Fibroblast of lung (primary cell): ENCODE measurements at regions not wholly inside any gene's neighbourhood (a gene's known extent, or its start where the extent isn't known, plus 50 kb on each side); places are given as distances from the start of the nearest gene placed in this dataset.

Experiments used
- CTCF ChIP-seq, 2 donors: IDR thresholded peaks in 1 of 2; conservative IDR thresholded peaks in 1 of 2; 1 replicate in 1 of 2; 2 replicates in 1 of 2; pipeline ENCODE4 v1.5.1; 2011 to 2012; ENCODE audit warnings: low read length in 2 of 2, control low read depth in 1 of 2, inconsistent platforms in 1 of 2, low read depth in 1 of 2, mild to moderate bottlenecking in 1 of 2
- EZH2 ChIP-seq: IDR thresholded peaks from 2 replicates; pipeline ENCODE4 v1.5.1; 2012; ENCODE audit warnings: low read length, control low read depth, mild to moderate bottlenecking; ENCODE audit errors: missing control alignments

- TF ChIP-seq CTCF (conservative IDR thresholded peaks at IDR 0.05 in 1 of 2, IDR thresholded peaks at IDR 0.05 in 1 of 2; ENCODE audit: low read depth in 1 of 2, low read length in 2 of 2) (no peak), EZH2 (no peak)
These were observed 199.4 kb downstream of the SMIM20 start for GRCh38 chr4:26113339-26113940.
